ENCODE measurements at regions not wholly inside any gene's neighbourhood (a gene's known extent, or its start where the extent isn't known, plus 50 kb on each side); places are given as distances from the start of the nearest gene placed in this dataset.

DNA sequence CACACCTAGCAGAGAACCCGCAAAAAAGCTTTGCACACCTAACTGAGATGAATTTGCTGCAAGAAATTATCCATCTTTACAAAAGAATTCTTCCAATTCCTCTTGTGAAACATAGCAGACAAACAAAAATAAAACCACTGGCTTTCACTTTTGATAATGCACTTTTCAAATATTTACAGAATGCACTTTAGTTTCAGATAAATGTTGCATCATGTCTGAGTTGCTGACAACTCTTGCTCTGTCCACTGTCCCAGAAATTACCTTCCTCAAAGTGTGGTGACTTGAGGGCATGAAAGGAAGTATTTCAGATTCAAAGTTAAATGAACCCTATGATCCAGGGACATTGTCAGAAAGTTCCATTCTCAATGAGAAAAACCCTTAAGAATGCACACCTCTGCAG lies 256.2 kb upstream of the PARD3B start:
- no peaks in the 10 kb centered on the region for H3K9me3 Mint-ChIP-seq (ENCODE audit: low read depth, unreplicated experiment)
- no peak for TF ChIP-seq CTCF (IDR thresholded peaks at IDR 0.05; ENCODE audit: unreplicated experiment)
- no peaks in the 10 kb centered on the region for H3K36me3 Mint-ChIP-seq (ENCODE audit: insufficient read depth, unreplicated experiment)
- no peak overlapping the region for H3K27ac Mint-ChIP-seq (ENCODE audit: unreplicated experiment)
- no peak for DNase-seq
- no TSS peak for BruUV-seq (replicated peaks)
- H3K4me3 Mint-ChIP-seq (ENCODE audit: low read depth, unreplicated experiment): no peak overlapping the region
- no peaks in the 10 kb centered on the region for H3K27me3 Mint-ChIP-seq (ENCODE audit: unreplicated experiment)
- CTCF ChIA-PET: no interaction called here
- H3K4me1 Mint-ChIP-seq (ENCODE audit: low read depth, unreplicated experiment): no peaks in the 10 kb centered on the region
- intact Hi-C loops (cut with micrococcal nuclease; ENCODE audit: unreplicated experiment): no loop called here

DNA sequence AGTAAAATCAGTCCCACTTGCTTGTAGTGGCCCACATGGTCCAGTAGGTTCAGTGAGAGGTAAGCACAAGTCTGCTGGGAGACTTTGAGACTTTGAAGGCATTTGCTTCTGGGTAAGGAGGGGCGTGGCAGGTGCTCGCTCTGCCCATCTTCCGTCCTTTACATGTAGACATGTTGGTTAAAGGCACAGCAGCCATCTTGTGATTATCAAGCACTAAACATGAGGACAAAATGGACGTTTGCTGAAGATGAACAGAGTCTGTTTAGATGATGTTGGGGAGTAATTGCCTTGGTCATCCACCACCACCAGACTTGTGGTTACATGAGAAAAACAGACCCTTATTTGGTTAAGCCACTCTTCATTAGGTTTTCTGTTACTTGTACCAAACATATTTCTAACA lies 252.8 kb upstream of the PARD3B start:
- Mint-ChIP-seq H3K36me3 (ENCODE audit: insufficient read depth, unreplicated experiment) (no peaks in the 10 kb centered on the region), H3K27ac (ENCODE audit: unreplicated experiment) (no peak overlapping the region), H3K27me3 (ENCODE audit: unreplicated experiment) (no peaks in the 10 kb centered on the region), H3K4me3 (ENCODE audit: low read depth, unreplicated experiment) (no peak overlapping the region), H3K4me1 (ENCODE audit: low read depth, unreplicated experiment) (no peaks in the 10 kb centered on the region), H3K9me3 (ENCODE audit: low read depth, unreplicated experiment) (no peaks in the 10 kb centered on the region)
- no peak for DNase-seq
- intact Hi-C loops (cut with micrococcal nuclease; ENCODE audit: unreplicated experiment): no loop called here
- CTCF ChIA-PET: no interaction called here
- no TSS peak for BruUV-seq (replicated peaks)
- no peak for TF ChIP-seq CTCF (IDR thresholded peaks at IDR 0.05; ENCODE audit: unreplicated experiment)

- Mint-ChIP-seq H3K4me1 (ENCODE audit: low read depth, unreplicated experiment) (no peaks in the 10 kb centered on the region), H3K9me3 (ENCODE audit: low read depth, unreplicated experiment) (no peaks in the 10 kb centered on the region), H3K27me3 (ENCODE audit: unreplicated experiment) (no peaks in the 10 kb centered on the region), H3K36me3 (ENCODE audit: insufficient read depth, unreplicated experiment) (no peaks in the 10 kb centered on the region), H3K4me3 (ENCODE audit: low read depth, unreplicated experiment) (no peak overlapping the region), H3K27ac (ENCODE audit: unreplicated experiment) (no peak overlapping the region)
- intact Hi-C loops (cut with micrococcal nuclease; ENCODE audit: unreplicated experiment): no loop called here
- DNase-seq: no peak
- BruUV-seq (replicated peaks): no TSS peak
- CTCF ChIA-PET: no interaction called here
- no peak for TF ChIP-seq CTCF (IDR thresholded peaks at IDR 0.05; ENCODE audit: unreplicated experiment)
Measured at GRCh38 chr2:204293884-204294747, 251.2 kb upstream of the PARD3B start.

GRCh38 chr2:204298404-204298803 lies 246.9 kb upstream of the PARD3B start:
- H3K36me3 Mint-ChIP-seq (ENCODE audit: insufficient read depth, unreplicated experiment): no peaks in the 10 kb centered on the region
- intact Hi-C loops (cut with micrococcal nuclease; ENCODE audit: unreplicated experiment): no loop called here
- H3K4me1 Mint-ChIP-seq (ENCODE audit: low read depth, unreplicated experiment): no peaks in the 10 kb centered on the region
- no TSS peak for BruUV-seq (replicated peaks)
- TF ChIP-seq CTCF (IDR thresholded peaks at IDR 0.05; ENCODE audit: unreplicated experiment): no peak
- no peak overlapping the region for H3K4me3 Mint-ChIP-seq (ENCODE audit: low read depth, unreplicated experiment)
- H3K27me3 Mint-ChIP-seq (ENCODE audit: unreplicated experiment): no peaks in the 10 kb centered on the region
- CTCF ChIA-PET: interaction anchor here (0.6 kb wide), 1 partner anchor 1614 kb away, joined by 3 read pairs; no protein-coding TSS in a partner anchor
- DNase-seq: no peak
- no peak overlapping the region for H3K27ac Mint-ChIP-seq (ENCODE audit: unreplicated experiment)
- no peaks in the 10 kb centered on the region for H3K9me3 Mint-ChIP-seq (ENCODE audit: low read depth, unreplicated experiment)
